DOHH2 (cell line): ENCODE measurements at regions not wholly inside any gene's neighbourhood (a gene's known extent, or its start where the extent isn't known, plus 50 kb on each side); places are given as distances from the start of the nearest gene placed in this dataset.

Experiments
- EZH2phosphoT487 ChIP-seq: fragments of 200-600 bp; sonication (generic); IDR thresholded peaks from 2 replicates; pipeline ENCODE4 v1.6.1; 2017; ENCODE audit warnings: borderline replicate concordance, mild to moderate bottlenecking, antibody characterized with exemption, low read length, moderate library complexity, mixed read lengths
- TF ChIP-seq, protein P1 (sequence below): fragments of 200-600 bp; sonication (generic); IDR thresholded peaks from one replicate; pipeline ENCODE4 v1.5.1; 2014; ENCODE audit warnings: antibody characterized with exemption, mild to moderate bottlenecking, low read depth, low read length; ENCODE audit not compliant: poor library complexity, severe bottlenecking

DNA sequence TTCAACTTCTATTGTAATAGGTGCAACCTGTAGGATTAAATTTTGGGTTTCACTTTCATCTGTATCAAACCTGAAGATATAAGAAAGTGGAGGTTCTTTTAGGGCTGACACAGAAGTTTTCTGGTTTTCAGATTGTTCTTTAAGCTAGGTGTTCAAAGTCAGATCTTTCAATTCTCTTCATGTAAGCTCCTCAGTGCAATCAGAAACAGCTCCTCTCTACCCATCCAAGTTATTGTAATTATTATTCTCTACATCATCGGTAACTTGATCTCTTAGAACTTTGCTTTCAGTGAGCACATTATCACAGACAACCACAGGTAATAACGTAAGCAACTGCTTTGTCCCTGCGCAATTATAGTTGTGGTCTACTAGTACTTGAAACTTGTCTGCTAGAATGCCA lies 179.4 kb downstream of the MYCN start:
- TF ChIP-seq, protein P1, sequence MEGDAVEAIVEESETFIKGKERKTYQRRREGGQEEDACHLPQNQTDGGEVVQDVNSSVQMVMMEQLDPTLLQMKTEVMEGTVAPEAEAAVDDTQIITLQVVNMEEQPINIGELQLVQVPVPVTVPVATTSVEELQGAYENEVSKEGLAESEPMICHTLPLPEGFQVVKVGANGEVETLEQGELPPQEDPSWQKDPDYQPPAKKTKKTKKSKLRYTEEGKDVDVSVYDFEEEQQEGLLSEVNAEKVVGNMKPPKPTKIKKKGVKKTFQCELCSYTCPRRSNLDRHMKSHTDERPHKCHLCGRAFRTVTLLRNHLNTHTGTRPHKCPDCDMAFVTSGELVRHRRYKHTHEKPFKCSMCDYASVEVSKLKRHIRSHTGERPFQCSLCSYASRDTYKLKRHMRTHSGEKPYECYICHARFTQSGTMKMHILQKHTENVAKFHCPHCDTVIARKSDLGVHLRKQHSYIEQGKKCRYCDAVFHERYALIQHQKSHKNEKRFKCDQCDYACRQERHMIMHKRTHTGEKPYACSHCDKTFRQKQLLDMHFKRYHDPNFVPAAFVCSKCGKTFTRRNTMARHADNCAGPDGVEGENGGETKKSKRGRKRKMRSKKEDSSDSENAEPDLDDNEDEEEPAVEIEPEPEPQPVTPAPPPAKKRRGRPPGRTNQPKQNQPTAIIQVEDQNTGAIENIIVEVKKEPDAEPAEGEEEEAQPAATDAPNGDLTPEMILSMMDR: no peak
- TF ChIP-seq EZH2phosphoT487: no peak
